ENCODE measurements at regions not wholly inside any gene's neighbourhood (a gene's known extent, or its start where the extent isn't known, plus 50 kb on each side); places are given as distances from the start of the nearest gene placed in this dataset.

- no peak overlapping the region for H3K4me3 ChIP-seq
- no peak overlapping the region for H3K27ac ChIP-seq (ENCODE audit: extremely low read depth, low read depth, low read length)
- TF ChIP-seq MTA2 (IDR thresholded peaks at IDR 0.05; ENCODE audit: low read depth) = no peak
- no peak for TF ChIP-seq TEAD2 (tag; IDR thresholded peaks at IDR 0.05)
- no peak for TF ChIP-seq DACH1 (IDR thresholded peaks at IDR 0.05; ENCODE audit: partially characterized antibody)
- no peak for TF ChIP-seq NKRF (IDR thresholded peaks at IDR 0.05; ENCODE audit: borderline replicate concordance)
- TF ChIP-seq THRB (CRISPR knock-in tag; conservative IDR thresholded peaks at IDR 0.05) = no peak
- H4K20me1 ChIP-seq (replicated peaks; ENCODE audit: control insufficient read depth, insufficient read depth, low read length) = no peaks in the 10 kb centered on the region
- H3K9me3 ChIP-seq (replicated peaks; ENCODE audit: control insufficient read depth, insufficient read depth, low read depth, low read length) = no peaks in the 10 kb centered on the region
- no peaks in the 10 kb centered on the region for H3K9me1 ChIP-seq (ENCODE audit: control insufficient read depth, insufficient read depth, low read length)
- BruUV-seq (replicated peaks) = no TSS peak
- POLR2A ChIA-PET = interaction anchor here (0.7 kb wide), 1 partner anchor 18 kb away, joined by 3 read pairs; no protein-coding TSS in a partner anchor
- WGBS (ENCODE audit: insufficient coverage, low coverage, missing lambda C conversion rate) = 1% methylated on average over 26 of the region's 27 CpGs
- H2AFZ ChIP-seq (ENCODE audit: low read depth, low read length) = no peak overlapping the region
- FAIRE-seq (no peak), ATAC-seq (no peak), DNase-seq (ENCODE audit: extremely low read depth in 1 of 4, low spot score in 3 of 4) (no peak)
- in situ Hi-C loops (cut with MboI) (no loop called here), intact Hi-C loops (cut with micrococcal nuclease) (no loop called here)
- peaks cover 0 to 16% of the 10 kb centered on the region in 2 experiments; a peak in 2 of 5 replicates for H3K27me3 ChIP-seq (ENCODE audit: control insufficient read depth in 2 of 2, insufficient read depth in 2 of 2, low read length in 2 of 2)
- H3K9ac ChIP-seq (ENCODE audit: insufficient read depth in 1 of 2, low read depth in 2 of 2, low read length in 2 of 2) = no peak overlapping the region
- H3K4me1 ChIP-seq (replicated peaks in 1 of 2; ENCODE audit: control insufficient read depth in 2 of 2, insufficient read depth in 2 of 2, low read length in 2 of 2) = no peaks in the 10 kb centered on the region
- H3K79me2 ChIP-seq (ENCODE audit: control insufficient read depth, insufficient read depth, low read length) = no peaks in the 10 kb centered on the region
- no peak overlapping the region for H3K4me2 ChIP-seq (ENCODE audit: insufficient read depth, low read length)
- CTCF ChIA-PET (ENCODE audit: low intra/inter-chr PET ratio) = no interaction called here
- no peaks in the 10 kb centered on the region for H3K36me3 ChIP-seq (ENCODE audit: control insufficient read depth, insufficient read depth, low read length)
Observed at GRCh38 chr5:3393122-3393919, 202.3 kb upstream of the IRX1 start.
